Sigmoid colon (tissue), 4 donors: ENCODE measurements at regions not wholly inside any gene's neighbourhood (a gene's known extent, or its start where the extent isn't known, plus 50 kb on each side); places are given as distances from the start of the nearest gene placed in this dataset.

Source experiments
- POLR2AphosphoS5 ChIP-seq, 4 donors: sonication (generic); formaldehyde crosslinking; IDR thresholded peaks; one replicate each; pipeline ENCODE4 v1.6.1; 2017; ENCODE audit warnings: antibody characterized with exemption in 4 of 4
- TF ChIP-seq, protein P1 (sequence below), 4 experiments: fragments of 450-650 bp in 3 of 4; fragments of 200-600 bp in 1 of 4; IDR thresholded peaks; one replicate each; pipeline ENCODE4 v1.5.1; 2016 to 2019; ENCODE audit warnings: antibody characterized with exemption in 4 of 4, mild to moderate bottlenecking in 3 of 4, moderate library complexity in 2 of 4

DNA sequence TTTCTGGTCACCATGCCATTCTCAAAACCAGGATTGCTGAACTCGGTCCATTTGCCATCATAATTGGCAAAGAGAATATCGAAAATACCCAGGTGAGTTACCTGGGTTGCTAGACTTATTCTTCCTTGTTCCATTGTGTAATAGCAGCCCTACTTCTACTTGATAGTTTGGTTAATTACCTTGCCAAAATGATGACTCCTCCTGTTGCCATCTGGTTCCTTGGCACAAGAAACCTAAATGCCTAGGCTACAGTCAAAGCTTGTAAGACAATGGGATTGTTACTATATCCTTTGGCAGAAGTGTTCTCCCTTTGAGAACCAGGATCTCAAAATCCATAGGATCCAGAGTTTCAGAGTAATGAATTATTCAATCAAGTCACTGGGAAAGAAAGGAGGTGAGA, 373.2 kb upstream of the ACTBL2 start:
- TF ChIP-seq, protein P1, sequence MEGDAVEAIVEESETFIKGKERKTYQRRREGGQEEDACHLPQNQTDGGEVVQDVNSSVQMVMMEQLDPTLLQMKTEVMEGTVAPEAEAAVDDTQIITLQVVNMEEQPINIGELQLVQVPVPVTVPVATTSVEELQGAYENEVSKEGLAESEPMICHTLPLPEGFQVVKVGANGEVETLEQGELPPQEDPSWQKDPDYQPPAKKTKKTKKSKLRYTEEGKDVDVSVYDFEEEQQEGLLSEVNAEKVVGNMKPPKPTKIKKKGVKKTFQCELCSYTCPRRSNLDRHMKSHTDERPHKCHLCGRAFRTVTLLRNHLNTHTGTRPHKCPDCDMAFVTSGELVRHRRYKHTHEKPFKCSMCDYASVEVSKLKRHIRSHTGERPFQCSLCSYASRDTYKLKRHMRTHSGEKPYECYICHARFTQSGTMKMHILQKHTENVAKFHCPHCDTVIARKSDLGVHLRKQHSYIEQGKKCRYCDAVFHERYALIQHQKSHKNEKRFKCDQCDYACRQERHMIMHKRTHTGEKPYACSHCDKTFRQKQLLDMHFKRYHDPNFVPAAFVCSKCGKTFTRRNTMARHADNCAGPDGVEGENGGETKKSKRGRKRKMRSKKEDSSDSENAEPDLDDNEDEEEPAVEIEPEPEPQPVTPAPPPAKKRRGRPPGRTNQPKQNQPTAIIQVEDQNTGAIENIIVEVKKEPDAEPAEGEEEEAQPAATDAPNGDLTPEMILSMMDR (IDR thresholded peaks at IDR 0.05), result no peak
- TF ChIP-seq POLR2AphosphoS5 (IDR thresholded peaks at IDR 0.05), result no peak
